K562 (cell line): ENCODE measurements at regions not wholly inside any gene's neighbourhood (a gene's known extent, or its start where the extent isn't known, plus 50 kb on each side); places are given as distances from the start of the nearest gene placed in this dataset.
A peak's percentile ranks its signal among the peaks of the same experiment; 100 is the strongest.

Experiments
- ATAC-seq: fragments of 200-7000 bp; cut with Tn5 transposase; 3 replicates; pipeline ENCODE4 v1.9.1; 2020; ENCODE audit warnings: moderate library complexity
- BruUV-seq: library from RNA; stranded (reverse); fragments of 400-500 nt; replicated peaks from 2 replicates; lab custom pipeline; 2021; lab: Mats Ljungman, UMichigan
- CTCF ChIA-PET: fragments of 300-600 bp; formaldehyde crosslinking; extraction: SDS; loops from one replicate; lab custom pipeline; 2021; ENCODE audit warnings: low intra/inter-chr PET ratio; lab: Yijun Ruan, JAX
- POLR2A ChIA-PET: fragments of 300-600, 350-650 bp; sonication (Branson Sonifier 250); formaldehyde crosslinking; extraction: SDS; loops from one replicate; lab custom pipeline; 2021; ENCODE audit warnings: antibody characterized with exemption, inconsistent platforms; lab: Yijun Ruan, JAX
- DNase-seq, 4 experiments: peaks; one replicate each; pipeline versions ENCODE4 v3.0.0 to v3.0.0-alpha.2; 2011 to 2018; ENCODE audit warnings: low spot score in 3 of 4, mixed read lengths in 3 of 4; ENCODE audit errors: extremely low read depth in 1 of 4
- FAIRE-seq: peaks from 2 replicates; lab custom pipeline; 2011; peaks lifted over from hg19 to GRCh38; lab: Jason Lieb, UNC
- H2AFZ ChIP-seq: 2 replicates; pipeline ENCODE4 v1.6.0; 2011; ENCODE audit warnings: low read depth, low read length, control low read depth, inconsistent platforms
- H3K27ac ChIP-seq: fragments of 200-600 bp; 3 replicates; pipeline ENCODE4 v1.8.0; 2011; ENCODE audit warnings: low read depth, mild to moderate bottlenecking, control low read depth, inconsistent platforms, low read length, moderate library complexity, mixed read lengths; ENCODE audit errors: extremely low read depth
- H3K27me3 ChIP-seq, 2 experiments: fragments of 300-600 bp in 1 of 2; 2 replicates in 1 of 2; 3 replicates in 1 of 2; pipeline versions ENCODE4 v1.6.0 to v1.8.0; 2011; ENCODE audit warnings: inconsistent platforms in 2 of 2, low read length in 2 of 2, mild to moderate bottlenecking in 1 of 2, mixed read lengths in 1 of 2, moderate library complexity in 1 of 2; ENCODE audit not compliant: control insufficient read depth in 2 of 2, insufficient read depth in 2 of 2
- H3K36me3 ChIP-seq: fragments of 300-600 bp; 3 replicates; pipeline ENCODE4 v1.8.0; 2011; ENCODE audit warnings: mild to moderate bottlenecking, low read length, inconsistent platforms; ENCODE audit not compliant: control insufficient read depth, insufficient read depth
- H3K4me1 ChIP-seq, 2 experiments: fragments of 200-600 bp in 1 of 2; replicated peaks in 1 of 2; 2 replicates in 1 of 2; 3 replicates in 1 of 2; pipeline versions ENCODE4 v1.5.1 to v1.8.0; 2011; ENCODE audit warnings: inconsistent platforms in 2 of 2, low read length in 2 of 2, mild to moderate bottlenecking in 1 of 2, mixed read lengths in 1 of 2, moderate library complexity in 1 of 2; ENCODE audit not compliant: control insufficient read depth in 2 of 2, insufficient read depth in 2 of 2
- H3K4me2 ChIP-seq: 2 replicates; pipeline ENCODE4 v1.6.1; 2011; ENCODE audit warnings: low read length, control low read depth, inconsistent platforms, mixed read lengths; ENCODE audit not compliant: insufficient read depth
- H3K4me3 ChIP-seq: fragments of 200-600 bp; sonication (generic), shearing (Covaris generic); 2 replicates; pipeline ENCODE4 v1.5.1; 2016; ENCODE audit warnings: control low read depth, inconsistent platforms
- H3K79me2 ChIP-seq: fragments of 200-600 bp; 3 replicates; pipeline ENCODE4 v1.8.0; 2011; ENCODE audit warnings: low read length, inconsistent platforms; ENCODE audit not compliant: control insufficient read depth, insufficient read depth
- H3K9ac ChIP-seq, 2 experiments: 2 replicates each; pipeline versions ENCODE4 v1.6.0 to v1.6.1; 2011; ENCODE audit warnings: low read depth in 2 of 2, low read length in 2 of 2, control low read depth in 1 of 2, inconsistent platforms in 1 of 2, mild to moderate bottlenecking in 1 of 2, mixed read lengths in 1 of 2; ENCODE audit not compliant: insufficient read depth in 1 of 2
- H3K9me1 ChIP-seq: one replicate; pipeline ENCODE4 v1.6.0; 2011; ENCODE audit warnings: inconsistent platforms, mild to moderate bottlenecking, low read length, moderate library complexity; ENCODE audit not compliant: control insufficient read depth, insufficient read depth
- H3K9me3 ChIP-seq: replicated peaks from 2 replicates; pipeline ENCODE4 v1.5.1; 2011; ENCODE audit warnings: low read depth, low read length, inconsistent platforms; ENCODE audit not compliant: control insufficient read depth, insufficient read depth
- H4K20me1 ChIP-seq: replicated peaks from 2 replicates; pipeline ENCODE4 v1.6.1; 2011; ENCODE audit warnings: low read length, inconsistent platforms, mixed read lengths; ENCODE audit not compliant: control insufficient read depth, insufficient read depth
- BDP1 ChIP-seq: IDR thresholded peaks from 3 replicates; pipeline ENCODE4 v1.6.1; 2011; ENCODE audit not compliant: insufficient read length, insufficient read depth
- HNRNPK ChIP-seq: fragments of 200-400 bp; formaldehyde crosslinking; IDR thresholded peaks from one replicate; pipeline ENCODE4 v1.6.1; 2018; ENCODE audit warnings: mild to moderate bottlenecking, low read depth, low read length; ENCODE audit not compliant: poor library complexity, severe bottlenecking
- POLR3G ChIP-seq: IDR thresholded peaks from 2 replicates; pipeline ENCODE4 v1.6.1; 2011; ENCODE audit not compliant: insufficient read length, insufficient replicate concordance; ENCODE audit errors: extremely low read depth
- PRPF4 ChIP-seq: fragments of 200-400 bp; formaldehyde crosslinking; IDR thresholded peaks from one replicate; pipeline ENCODE4 v1.6.1; 2017; ENCODE audit warnings: low read length, low read depth, mild to moderate bottlenecking; ENCODE audit not compliant: insufficient read depth, poor library complexity, severe bottlenecking
- TCFL5 ChIP-seq: fragments of 250-450 bp; sonication (Bioruptor Pico); conservative IDR thresholded peaks from 2 replicates; pipeline ENCODE4 v1.6.1; 2021; ENCODE audit warnings: mild to moderate bottlenecking, moderate library complexity, matching md5 sums
- U2AF2 ChIP-seq: fragments of 200-400 bp; formaldehyde crosslinking; optimal IDR thresholded peaks from 2 replicates; pipeline ENCODE3; 2017; ENCODE audit warnings: low read depth, mild to moderate bottlenecking, low read length
- ZNF586 ChIP-seq: fragments of 450-650 bp; formaldehyde crosslinking; conservative IDR thresholded peaks from 2 replicates; pipeline ENCODE4 v1.4.0; 2020; ENCODE audit warnings: mild to moderate bottlenecking, moderate library complexity
- WGBS: fragments of 100-300 bp; shearing (Covaris generic); methylation state at CpG from one replicate; pipeline ENCODE4 v1.1.6; 2016; ENCODE audit warnings: low coverage, mixed read lengths; ENCODE audit not compliant: insufficient coverage; ENCODE audit errors: missing lambda C conversion rate; 5-methylcytosine and 5-hydroxymethylcytosine counted together
- in situ Hi-C: fragments of 300-500 bp; cut with MboI; formaldehyde crosslinking; loops from 4 replicates; pipeline ENCODE4 v1.15.0; 2018; ENCODE audit warnings: inconsistent platforms, mixed read lengths
- intact Hi-C: fragments of 100-400 bp; cut with micrococcal nuclease; formaldehyde crosslinking; loops from 2 replicates; pipeline ENCODE4 v1.14.2; 2022
- TF ChIP-seq, protein P1 (sequence below): fragments of 200-400 bp; formaldehyde crosslinking; IDR thresholded peaks from 2 replicates; pipeline ENCODE4 v1.6.1; 2017; ENCODE audit warnings: mild to moderate bottlenecking, low read depth, low read length, moderate library complexity
- TF ChIP-seq, protein P2 (sequence below): sonication (generic); formaldehyde crosslinking; IDR thresholded peaks from 2 replicates; pipeline ENCODE4 v1.8.0; 2022; ENCODE audit warnings: mild to moderate bottlenecking, missing genetic modification reagents

DNA sequence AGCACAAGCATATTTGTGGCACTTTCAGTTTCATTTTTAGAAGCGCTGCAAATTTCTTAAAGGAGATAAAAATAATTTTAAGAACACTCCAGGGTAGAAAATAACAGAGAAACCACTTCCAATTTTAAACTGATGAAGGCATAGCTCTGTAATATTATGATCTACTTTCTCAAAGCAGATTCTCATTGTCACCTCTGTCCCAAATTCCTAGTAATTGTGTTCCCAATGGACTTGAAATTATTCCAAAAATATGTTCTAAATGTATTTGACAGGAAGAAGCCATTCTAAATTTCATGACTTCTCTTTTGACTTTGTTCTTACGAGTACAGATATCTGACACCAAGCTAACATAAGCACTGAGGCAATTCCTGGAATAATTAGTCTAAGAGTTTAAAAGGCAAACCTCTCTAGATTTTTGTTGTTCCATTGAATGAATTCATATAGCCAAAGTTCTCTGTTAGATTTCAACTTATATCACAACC is 140.2 kb upstream of the CARMIL1 start:
- no peak overlapping the region for H3K4me2 ChIP-seq
- no peaks in the 10 kb centered on the region for H3K9me1 ChIP-seq
- H3K9ac ChIP-seq = no peak overlapping the region
- H3K79me2 ChIP-seq = no peaks in the 10 kb centered on the region
- no peaks in the 10 kb centered on the region for H3K9me3 ChIP-seq
- no peaks in the 10 kb centered on the region for H3K36me3 ChIP-seq
- CTCF ChIA-PET = interaction anchor here (0.7 kb wide), 1 partner anchor 710 kb away, joined by 4 read pairs; no protein-coding TSS in a partner anchor
- H3K27ac ChIP-seq = no peak overlapping the region
- H4K20me1 ChIP-seq = no peaks in the 10 kb centered on the region
- no peaks in the 10 kb centered on the region for H3K4me1 ChIP-seq
- ATAC-seq = no peak
- peak overlapping the region; percentile 61 for H2AFZ ChIP-seq
- in situ Hi-C loops = no loop called here
- 0% methylated on average over 2 of the region's 2 CpGs for WGBS
- no peak for TF ChIP-seq BDP1
- TF ChIP-seq U2AF2 = no peak
- no peak for TF ChIP-seq ZNF586 (CRISPR knock-in tag)
- TF ChIP-seq, protein P1, sequence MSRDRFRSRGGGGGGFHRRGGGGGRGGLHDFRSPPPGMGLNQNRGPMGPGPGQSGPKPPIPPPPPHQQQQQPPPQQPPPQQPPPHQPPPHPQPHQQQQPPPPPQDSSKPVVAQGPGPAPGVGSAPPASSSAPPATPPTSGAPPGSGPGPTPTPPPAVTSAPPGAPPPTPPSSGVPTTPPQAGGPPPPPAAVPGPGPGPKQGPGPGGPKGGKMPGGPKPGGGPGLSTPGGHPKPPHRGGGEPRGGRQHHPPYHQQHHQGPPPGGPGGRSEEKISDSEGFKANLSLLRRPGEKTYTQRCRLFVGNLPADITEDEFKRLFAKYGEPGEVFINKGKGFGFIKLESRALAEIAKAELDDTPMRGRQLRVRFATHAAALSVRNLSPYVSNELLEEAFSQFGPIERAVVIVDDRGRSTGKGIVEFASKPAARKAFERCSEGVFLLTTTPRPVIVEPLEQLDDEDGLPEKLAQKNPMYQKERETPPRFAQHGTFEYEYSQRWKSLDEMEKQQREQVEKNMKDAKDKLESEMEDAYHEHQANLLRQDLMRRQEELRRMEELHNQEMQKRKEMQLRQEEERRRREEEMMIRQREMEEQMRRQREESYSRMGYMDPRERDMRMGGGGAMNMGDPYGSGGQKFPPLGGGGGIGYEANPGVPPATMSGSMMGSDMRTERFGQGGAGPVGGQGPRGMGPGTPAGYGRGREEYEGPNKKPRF = no peak
- no peak for TF ChIP-seq POLR3G
- TF ChIP-seq, protein P2, sequence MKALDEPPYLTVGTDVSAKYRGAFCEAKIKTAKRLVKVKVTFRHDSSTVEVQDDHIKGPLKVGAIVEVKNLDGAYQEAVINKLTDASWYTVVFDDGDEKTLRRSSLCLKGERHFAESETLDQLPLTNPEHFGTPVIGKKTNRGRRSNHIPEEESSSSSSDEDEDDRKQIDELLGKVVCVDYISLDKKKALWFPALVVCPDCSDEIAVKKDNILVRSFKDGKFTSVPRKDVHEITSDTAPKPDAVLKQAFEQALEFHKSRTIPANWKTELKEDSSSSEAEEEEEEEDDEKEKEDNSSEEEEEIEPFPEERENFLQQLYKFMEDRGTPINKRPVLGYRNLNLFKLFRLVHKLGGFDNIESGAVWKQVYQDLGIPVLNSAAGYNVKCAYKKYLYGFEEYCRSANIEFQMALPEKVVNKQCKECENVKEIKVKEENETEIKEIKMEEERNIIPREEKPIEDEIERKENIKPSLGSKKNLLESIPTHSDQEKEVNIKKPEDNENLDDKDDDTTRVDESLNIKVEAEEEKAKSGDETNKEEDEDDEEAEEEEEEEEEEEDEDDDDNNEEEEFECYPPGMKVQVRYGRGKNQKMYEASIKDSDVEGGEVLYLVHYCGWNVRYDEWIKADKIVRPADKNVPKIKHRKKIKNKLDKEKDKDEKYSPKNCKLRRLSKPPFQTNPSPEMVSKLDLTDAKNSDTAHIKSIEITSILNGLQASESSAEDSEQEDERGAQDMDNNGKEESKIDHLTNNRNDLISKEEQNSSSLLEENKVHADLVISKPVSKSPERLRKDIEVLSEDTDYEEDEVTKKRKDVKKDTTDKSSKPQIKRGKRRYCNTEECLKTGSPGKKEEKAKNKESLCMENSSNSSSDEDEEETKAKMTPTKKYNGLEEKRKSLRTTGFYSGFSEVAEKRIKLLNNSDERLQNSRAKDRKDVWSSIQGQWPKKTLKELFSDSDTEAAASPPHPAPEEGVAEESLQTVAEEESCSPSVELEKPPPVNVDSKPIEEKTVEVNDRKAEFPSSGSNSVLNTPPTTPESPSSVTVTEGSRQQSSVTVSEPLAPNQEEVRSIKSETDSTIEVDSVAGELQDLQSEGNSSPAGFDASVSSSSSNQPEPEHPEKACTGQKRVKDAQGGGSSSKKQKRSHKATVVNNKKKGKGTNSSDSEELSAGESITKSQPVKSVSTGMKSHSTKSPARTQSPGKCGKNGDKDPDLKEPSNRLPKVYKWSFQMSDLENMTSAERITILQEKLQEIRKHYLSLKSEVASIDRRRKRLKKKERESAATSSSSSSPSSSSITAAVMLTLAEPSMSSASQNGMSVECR (CRISPR knock-in tag) = no peak
- TF ChIP-seq PRPF4 = no peak
- no peak for TF ChIP-seq TCFL5 (CRISPR knock-in tag)
- TF ChIP-seq HNRNPK = no peak
- BruUV-seq = no TSS peak
- intact Hi-C loops = no loop called here
- DNase-seq = no peak
- POLR2A ChIA-PET = interaction anchor here (0.7 to 1.1 kb wide), 2 partner anchors 17 to 18 kb away, joined by 3 read pairs; no protein-coding TSS in a partner anchor
- H3K4me3 ChIP-seq = no peak overlapping the region
- FAIRE-seq = no peak
- H3K27me3 ChIP-seq = no peaks in the 10 kb centered on the region
